Jurkat, Clone E6-1 (cell line): ENCODE measurements at regions not wholly inside any gene's neighbourhood (a gene's known extent, or its start where the extent isn't known, plus 50 kb on each side); places are given as distances from the start of the nearest gene placed in this dataset.

Experiments used
- DNase-seq: peaks from one replicate; pipeline ENCODE4 v3.0.0-alpha.2; 2011; ENCODE audit warnings: low read depth, low spot score
- H3K4me3 ChIP-seq: 2 replicates; pipeline ENCODE4 v1.5.1; 2011; ENCODE audit warnings: mild to moderate bottlenecking, low read length, control low read depth, moderate library complexity

- DNase-seq: no peak
- no peak overlapping the region for H3K4me3 ChIP-seq
Measured at GRCh38 chr1:30265127-30266070, 458.0 kb downstream of the MATN1 start.

GRCh38 chr1:30264672-30265025 is 458.7 kb downstream of the MATN1 start:
- no peak for DNase-seq
- H3K4me3 ChIP-seq: no peak overlapping the region

DNA sequence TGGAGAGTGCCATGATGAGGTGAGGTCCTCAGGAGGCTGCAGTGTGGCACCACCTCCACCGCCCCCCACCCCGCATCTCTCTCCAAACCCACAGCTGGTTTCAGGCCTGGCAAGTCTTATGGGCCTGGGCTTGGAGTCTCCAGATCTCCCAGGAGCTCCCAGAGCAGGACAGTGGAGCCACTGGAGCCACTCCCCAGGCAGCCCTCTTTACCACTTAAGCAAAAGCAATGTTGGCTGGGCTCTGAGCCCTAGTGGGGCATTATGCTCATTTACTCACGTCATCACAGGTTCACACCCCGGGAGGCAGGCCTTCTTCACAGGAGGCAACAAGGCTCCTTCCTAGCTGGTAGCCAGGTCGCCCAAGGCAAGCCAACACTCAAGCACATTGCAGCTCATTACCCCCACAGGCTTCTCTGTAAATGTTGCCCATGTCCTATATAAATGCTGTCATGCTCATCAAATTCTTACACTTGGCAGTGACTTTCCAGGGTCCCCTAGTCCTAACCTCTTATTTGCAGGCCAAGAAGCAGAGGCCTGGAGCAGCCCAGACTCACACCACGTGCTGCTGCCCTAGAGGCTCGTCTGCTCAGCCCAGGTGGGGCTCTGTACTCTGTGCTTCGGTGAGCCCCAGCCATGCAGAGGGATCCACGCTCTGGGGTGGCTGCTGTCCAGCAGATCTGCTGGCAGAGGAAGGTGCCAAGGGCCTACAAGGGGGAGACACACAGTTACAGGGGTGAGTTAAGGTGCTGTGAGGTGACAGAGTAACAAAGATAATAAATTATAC is 459.3 kb downstream of the MATN1 start:
- no peak for DNase-seq

GRCh38 chr1:30263405-30263804 is 460.0 kb downstream of the MATN1 start:
- DNase-seq: no peak
- no peak overlapping the region for H3K4me3 ChIP-seq

More for the DNA sequence above, 459.3 kb downstream of the MATN1 start:
- no peak overlapping the region for H3K4me3 ChIP-seq

DNA sequence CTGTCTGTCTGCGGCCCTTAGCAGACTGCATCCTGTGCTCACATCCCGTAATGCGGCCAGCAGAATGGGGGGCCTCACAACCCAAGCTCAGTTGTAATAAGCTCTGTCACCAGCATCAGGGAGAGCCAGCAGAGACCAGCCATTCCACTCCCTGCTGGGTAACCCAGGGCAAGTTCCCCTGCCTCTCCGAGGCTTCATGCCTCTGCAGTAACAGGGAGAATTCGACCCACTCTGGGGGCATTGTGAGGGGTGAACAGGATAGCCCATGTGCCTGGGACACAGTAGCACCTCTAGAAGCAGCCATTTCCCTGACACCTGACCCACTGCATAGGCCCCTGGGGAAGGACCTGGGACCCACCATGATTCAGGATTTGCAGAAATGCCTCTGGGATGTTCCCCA is 461.2 kb downstream of the MATN1 start:
- DNase-seq: no peak
- no peak overlapping the region for H3K4me3 ChIP-seq

GRCh38 chr1:30260318-30260717 is 463.1 kb downstream of the MATN1 start:
- DNase-seq: no peak
- no peak overlapping the region for H3K4me3 ChIP-seq

DNA sequence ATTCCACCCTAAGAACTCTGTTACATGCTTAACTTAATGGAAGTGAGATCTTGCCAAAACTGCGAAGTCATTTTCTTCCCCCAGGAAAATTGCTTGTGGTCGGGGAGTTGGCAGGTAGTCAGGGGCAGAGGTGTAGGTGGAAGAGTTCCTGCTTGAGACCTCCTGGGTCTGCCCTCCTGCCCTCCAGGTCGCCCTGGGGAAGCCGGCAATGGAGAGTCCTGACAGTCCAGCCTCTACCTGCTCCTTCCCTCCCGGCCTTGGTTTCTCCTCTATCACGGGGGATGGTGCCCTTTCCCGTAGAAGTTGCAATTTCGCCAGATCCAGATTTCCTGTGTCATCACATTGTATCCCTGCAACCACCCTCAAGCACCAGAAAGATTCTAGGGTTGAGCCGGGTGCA is 463.8 kb downstream of the MATN1 start:
- H3K4me3 ChIP-seq: no peak overlapping the region
- DNase-seq: no peak

DNA sequence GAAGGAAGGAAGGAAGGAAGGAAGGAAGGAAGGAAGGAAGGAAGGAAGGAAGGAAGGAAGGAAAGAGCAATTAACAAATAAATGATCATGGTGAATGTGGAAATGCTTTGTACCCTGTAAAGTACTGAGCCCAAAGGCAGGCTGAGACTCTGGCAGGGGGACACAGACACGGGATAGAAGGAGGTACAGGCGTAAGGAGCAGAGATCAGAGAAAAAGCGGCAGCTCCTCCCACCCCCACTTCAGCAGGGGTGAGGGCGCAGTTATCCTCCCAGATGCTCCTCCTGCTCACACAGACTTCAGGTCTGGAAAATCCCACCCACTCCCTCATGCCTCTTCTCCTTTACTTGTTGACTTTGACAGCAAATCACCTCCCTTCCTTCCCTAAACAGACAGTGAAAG is 464.5 kb downstream of the MATN1 start:
- no peak overlapping the region for H3K4me3 ChIP-seq
- DNase-seq: no peak

- no peak overlapping the region for H3K4me3 ChIP-seq
- DNase-seq: no peak
Measured at GRCh38 chr1:30258471-30258870, 464.9 kb downstream of the MATN1 start.

GRCh38 chr1:30257742-30258380 is 465.5 kb downstream of the MATN1 start:
- no peak for DNase-seq
- H3K4me3 ChIP-seq: no peak overlapping the region

- no peak overlapping the region for H3K4me3 ChIP-seq
- DNase-seq: no peak
Measured at GRCh38 chr1:30257322-30257721, 466.1 kb downstream of the MATN1 start.

- no peak for DNase-seq
- no peak overlapping the region for H3K4me3 ChIP-seq
Measured at GRCh38 chr1:30256911-30257310, 466.5 kb downstream of the MATN1 start.

DNA sequence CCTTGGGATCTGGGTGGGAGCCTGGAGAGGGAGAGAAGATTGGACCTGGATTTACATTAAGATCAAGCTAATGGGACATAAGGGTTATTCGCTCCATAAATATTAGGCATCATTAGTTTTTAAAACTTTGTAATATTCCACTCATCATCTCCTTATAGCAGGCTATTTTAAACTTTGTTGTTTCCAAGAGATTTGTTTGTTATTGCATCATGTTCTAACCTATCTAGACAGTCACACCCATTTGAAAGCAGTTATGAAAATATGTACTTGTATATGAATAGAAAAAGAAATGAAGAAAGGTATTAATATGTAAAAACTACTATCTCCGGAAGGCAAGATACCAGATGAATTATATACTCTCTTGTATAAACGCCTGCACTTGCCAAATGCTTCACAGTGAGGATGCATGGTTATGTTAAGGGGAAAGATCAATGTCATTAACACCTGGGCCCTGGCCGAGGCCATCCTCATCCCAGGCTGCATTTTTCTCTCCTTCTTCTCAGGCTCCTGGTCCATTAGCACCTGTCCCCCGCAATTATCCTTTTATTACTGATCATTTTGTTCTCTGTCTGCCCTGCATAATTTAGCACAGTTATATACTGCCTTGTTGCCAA is 468.2 kb downstream of the MATN1 start:
- H3K4me3 ChIP-seq: no peak overlapping the region
- no peak for DNase-seq

- DNase-seq: no peak
- H3K4me3 ChIP-seq: no peak overlapping the region
Measured at GRCh38 chr1:30253807-30254440, 469.5 kb downstream of the MATN1 start.

DNA sequence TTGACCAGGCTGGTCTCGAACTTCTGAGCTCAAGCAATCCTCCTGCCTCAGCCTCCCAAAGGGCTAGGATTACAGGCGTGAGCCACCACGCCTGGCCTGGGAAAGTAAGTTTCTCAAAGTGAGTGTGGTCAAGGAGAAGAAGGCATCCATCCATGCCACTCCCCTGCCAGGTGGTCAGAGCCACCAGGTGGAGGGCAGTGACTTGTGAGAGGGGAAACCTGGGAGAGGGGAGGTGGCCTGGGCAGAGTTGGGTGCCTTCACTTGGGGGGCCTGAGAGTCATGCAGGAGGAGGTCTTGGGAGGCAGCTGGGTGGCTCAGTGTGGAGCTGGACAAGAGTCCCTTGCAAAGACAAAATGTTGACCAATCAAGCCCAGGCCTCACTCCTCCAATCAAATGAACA is 470.0 kb downstream of the MATN1 start:
- no peak overlapping the region for H3K4me3 ChIP-seq
- no peak for DNase-seq

DNA sequence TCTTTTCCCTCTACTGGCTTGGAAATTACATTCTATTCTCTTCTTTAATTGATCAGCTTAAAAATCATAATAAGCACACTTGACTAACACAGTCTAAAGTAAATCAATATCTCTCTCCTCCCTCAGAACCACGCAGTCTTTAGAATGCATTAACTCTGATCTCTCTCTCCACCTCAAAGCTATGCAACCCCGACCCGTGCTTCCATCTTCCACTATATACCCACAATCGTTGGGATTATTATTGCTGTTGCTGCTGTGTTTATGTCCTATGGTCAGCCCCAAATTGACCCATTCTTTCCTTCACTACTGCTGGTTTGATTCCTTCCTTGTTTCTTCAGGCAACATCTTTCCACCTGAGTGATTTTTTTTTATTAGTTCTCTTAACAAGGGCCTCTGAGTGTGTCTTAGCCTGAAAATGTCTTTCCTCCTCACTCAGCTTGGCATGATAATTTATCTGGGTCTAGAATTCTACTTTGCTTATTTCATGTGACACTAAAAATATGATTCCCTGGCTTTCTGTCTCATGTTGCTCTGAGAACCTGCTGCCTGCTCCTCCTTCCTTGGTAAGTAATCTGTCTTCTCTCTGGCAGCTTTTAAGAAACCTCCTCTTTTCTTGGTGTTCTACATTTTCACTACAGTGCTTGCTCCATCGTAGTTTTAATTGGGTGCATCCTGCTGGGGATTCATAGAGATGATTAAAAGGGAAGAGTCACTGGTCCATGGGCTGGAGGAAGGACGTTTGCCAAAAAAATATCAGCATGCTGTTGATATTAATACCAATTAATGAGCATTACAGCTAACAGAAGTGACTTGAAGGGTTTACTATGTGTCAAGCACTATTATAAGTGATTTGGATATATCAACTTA is 472.2 kb downstream of the MATN1 start:
- H3K4me3 ChIP-seq: no peak overlapping the region
- no peak for DNase-seq

GRCh38 chr1:30250338-30250983 is 472.9 kb downstream of the MATN1 start:
- no peak for DNase-seq
- H3K4me3 ChIP-seq: no peak overlapping the region
